Spinal cord (tissue), 9 donors: ENCODE measurements at regions not wholly inside any gene's neighbourhood (a gene's known extent, or its start where the extent isn't known, plus 50 kb on each side); places are given as distances from the start of the nearest gene placed in this dataset.
"Not testable (repeated sequence)": the region's sequence is repeated elsewhere in the genome, so short reads cannot be mapped to it uniquely, and the experiment has no call there.

Experiments used
- DNase-seq, 6 donors: peaks; one replicate each; pipeline versions ENCODE4 v3.0.0 to v3.0.0-alpha.2; 2013 to 2015; ENCODE audit warnings: low spot score in 6 of 6, low read depth in 4 of 6
- H3K27ac ChIP-seq: one replicate; pipeline ENCODE4 v1.5.1; 2013; ENCODE audit warnings: low read depth, low read length, control low read depth
- H3K27me3 ChIP-seq: one replicate; pipeline ENCODE4 v1.6.1; 2013; ENCODE audit warnings: low read length; ENCODE audit not compliant: control insufficient read depth, insufficient read depth
- H3K36me3 ChIP-seq: one replicate; pipeline ENCODE4 v1.6.1; 2013; ENCODE audit warnings: low read length; ENCODE audit not compliant: control insufficient read depth, insufficient read depth
- H3K4me1 ChIP-seq: one replicate; pipeline ENCODE4 v1.6.1; 2013; ENCODE audit warnings: low read length; ENCODE audit not compliant: control insufficient read depth, insufficient read depth
- H3K4me3 ChIP-seq: one replicate; pipeline ENCODE4 v1.5.1; 2013; ENCODE audit warnings: low read depth, low read length, control low read depth
- H3K9me3 ChIP-seq: one replicate; pipeline ENCODE4 v1.6.1; 2013; ENCODE audit warnings: low read length; ENCODE audit not compliant: control insufficient read depth, insufficient read depth
- WGBS: methylation state at CpG from one replicate; pipeline ENCODE4 v1.1.5; 2013; ENCODE audit warnings: missing lambda C conversion rate; ENCODE audit not compliant: insufficient coverage; 5-methylcytosine and 5-hydroxymethylcytosine counted together
- donor health status: healthy.

- H3K36me3 ChIP-seq: no peaks in the 10 kb centered on the region
- H3K27me3 ChIP-seq: no peaks in the 10 kb centered on the region
- H3K27ac ChIP-seq: no peak overlapping the region
- H3K4me1 ChIP-seq: no peaks in the 10 kb centered on the region
- WGBS: 81% methylated on average over 3 of the region's 3 CpGs
- H3K4me3 ChIP-seq: no peak overlapping the region
- H3K9me3 ChIP-seq: no peaks in the 10 kb centered on the region
- DNase-seq: no peak
These were observed 228.7 kb downstream of the ANXA1 start for GRCh38 chr9:73380411-73380810.

GRCh38 chr9:73402081-73403028, 250.7 kb downstream of the ANXA1 start:
- WGBS: 96% methylated on average over 3 of the region's 4 CpGs
- Histone ChIP-seq H3K4me1 (no peaks in the 10 kb centered on the region), H3K9me3 (peaks cover 8% of the 10 kb centered on the region), H3K27me3 (no peaks in the 10 kb centered on the region), H3K4me3 (no peak overlapping the region), H3K36me3 (no peaks in the 10 kb centered on the region), H3K27ac (no peak overlapping the region)
- DNase-seq: no peak

GRCh38 chr9:73411494-73411893, 259.8 kb downstream of the ANXA1 start:
- WGBS: no CpG with 5 or more reads among the region's 2 CpGs
- DNase-seq: peak in 1 of 6 donors; percentile 31
- Histone ChIP-seq H3K9me3 (no peaks in the 10 kb centered on the region), H3K4me3 (no peak overlapping the region), H3K4me1 (no peaks in the 10 kb centered on the region), H3K27ac (no peak overlapping the region), H3K27me3 (no peaks in the 10 kb centered on the region), H3K36me3 (no peaks in the 10 kb centered on the region)

GRCh38 chr9:73412874-73413273, 261.2 kb downstream of the ANXA1 start:
- Histone ChIP-seq H3K36me3 (no peaks in the 10 kb centered on the region), H3K9me3 (no peaks in the 10 kb centered on the region), H3K4me1 (no peaks in the 10 kb centered on the region), H3K27me3 (no peaks in the 10 kb centered on the region), H3K4me3 (no peak overlapping the region), H3K27ac (no peak overlapping the region)
- no peak for DNase-seq

- no peaks in the 10 kb centered on the region for H3K27me3 ChIP-seq
- no CpG with 5 or more reads among the region's 1 CpG for WGBS
- no peaks in the 10 kb centered on the region for H3K9me3 ChIP-seq
- H3K4me3 ChIP-seq: no peak overlapping the region
- no peaks in the 10 kb centered on the region for H3K4me1 ChIP-seq
- no peak overlapping the region for H3K27ac ChIP-seq
- H3K36me3 ChIP-seq: no peaks in the 10 kb centered on the region
- DNase-seq: no peak
These were observed 272.2 kb downstream of the ANXA1 start for GRCh38 chr9:73423891-73424290.

- Histone ChIP-seq H3K4me3 (no peak overlapping the region), H3K27ac (no peak overlapping the region), H3K27me3 (no peaks in the 10 kb centered on the region), H3K9me3 (no peaks in the 10 kb centered on the region), H3K36me3 (no peaks in the 10 kb centered on the region), H3K4me1 (no peaks in the 10 kb centered on the region)
- WGBS: 40% methylated on average over 4 of the region's 5 CpGs
- DNase-seq: peak in 4 of 6 donors; percentile 7 to 81 (median 38)
These were observed 274.6 kb downstream of the ANXA1 start for GRCh38 chr9:73426269-73426668.

- 71% methylated on average over 1 of the region's 2 CpGs for WGBS
- Histone ChIP-seq H3K9me3 (no peaks in the 10 kb centered on the region), H3K36me3 (no peaks in the 10 kb centered on the region), H3K4me1 (no peaks in the 10 kb centered on the region), H3K4me3 (no peak overlapping the region), H3K27ac (no peak overlapping the region), H3K27me3 (no peaks in the 10 kb centered on the region)
- peak in 1 of 6 donors; percentile 4 for DNase-seq
These were observed 283.2 kb downstream of the ANXA1 start for GRCh38 chr9:73434826-73435225.

- Histone ChIP-seq H3K9me3 (no peaks in the 10 kb centered on the region), H3K4me1 (no peaks in the 10 kb centered on the region), H3K27me3 (no peaks in the 10 kb centered on the region), H3K27ac (no peak overlapping the region), H3K36me3 (no peaks in the 10 kb centered on the region), H3K4me3 (no peak overlapping the region)
- no CpG with 5 or more reads among the region's 1 CpG for WGBS
- DNase-seq: no peak
These were observed 286.1 kb downstream of the ANXA1 start for GRCh38 chr9:73437758-73438157.

GRCh38 chr9:73439839-73440238, 288.2 kb downstream of the ANXA1 start:
- not testable (repeated sequence) for H3K27me3 ChIP-seq, H3K27ac ChIP-seq, H3K9me3 ChIP-seq, DNase-seq, H3K36me3 ChIP-seq, H3K4me3 ChIP-seq, H3K4me1 ChIP-seq
- no CpG with 5 or more reads among the region's 6 CpGs for WGBS

- H3K27ac ChIP-seq: no peak overlapping the region
- H3K9me3 ChIP-seq: no peaks in the 10 kb centered on the region
- WGBS: no CpG with 5 or more reads among the region's 1 CpG
- H3K27me3 ChIP-seq: no peaks in the 10 kb centered on the region
- no peaks in the 10 kb centered on the region for H3K36me3 ChIP-seq
- no peaks in the 10 kb centered on the region for H3K4me1 ChIP-seq
- DNase-seq: no peak
- H3K4me3 ChIP-seq: no peak overlapping the region
These were observed 289.6 kb downstream of the ANXA1 start for GRCh38 chr9:73441223-73441622.
